WERI-Rb-1 (cell line): ENCODE measurements at regions not wholly inside any gene's neighbourhood (a gene's known extent, or its start where the extent isn't known, plus 50 kb on each side); places are given as distances from the start of the nearest gene placed in this dataset.

Source experiments
- DNase-seq: peaks from one replicate; pipeline ENCODE4 v3.0.0-alpha.2; 2020
- H3K27ac ChIP-seq: fragments of 250-450 bp; sonication (Bioruptor Pico); 2 replicates; pipeline ENCODE4 v1.5.1; 2020; ENCODE audit warnings: mild to moderate bottlenecking, moderate library complexity
- H3K27me3 ChIP-seq: fragments of 250-450 bp; sonication (Bioruptor Pico); 2 replicates; pipeline ENCODE4 v1.5.1; 2021; ENCODE audit warnings: mild to moderate bottlenecking, low read depth, moderate library complexity; ENCODE audit not compliant: insufficient read depth, severe bottlenecking
- H3K36me3 ChIP-seq: fragments of 250-450 bp; sonication (Bioruptor Pico); 2 replicates; pipeline ENCODE4 v1.5.1; 2020; ENCODE audit warnings: mild to moderate bottlenecking, moderate library complexity
- H3K4me3 ChIP-seq: 2 replicates; pipeline ENCODE4 v1.5.1; 2011; ENCODE audit warnings: low read depth, mild to moderate bottlenecking, control low read depth, low read length
- H3K9me3 ChIP-seq: fragments of 250-450 bp; sonication (Bioruptor Pico); 2 replicates; pipeline ENCODE4 v1.5.1; 2021; ENCODE audit warnings: mild to moderate bottlenecking, moderate library complexity; ENCODE audit not compliant: severe bottlenecking
- TF ChIP-seq, protein P1 (sequence below): IDR thresholded peaks from 2 replicates; pipeline ENCODE4 v1.5.1; 2011; ENCODE audit warnings: low read depth, mild to moderate bottlenecking, control low read depth, inconsistent platforms, low read length

DNA sequence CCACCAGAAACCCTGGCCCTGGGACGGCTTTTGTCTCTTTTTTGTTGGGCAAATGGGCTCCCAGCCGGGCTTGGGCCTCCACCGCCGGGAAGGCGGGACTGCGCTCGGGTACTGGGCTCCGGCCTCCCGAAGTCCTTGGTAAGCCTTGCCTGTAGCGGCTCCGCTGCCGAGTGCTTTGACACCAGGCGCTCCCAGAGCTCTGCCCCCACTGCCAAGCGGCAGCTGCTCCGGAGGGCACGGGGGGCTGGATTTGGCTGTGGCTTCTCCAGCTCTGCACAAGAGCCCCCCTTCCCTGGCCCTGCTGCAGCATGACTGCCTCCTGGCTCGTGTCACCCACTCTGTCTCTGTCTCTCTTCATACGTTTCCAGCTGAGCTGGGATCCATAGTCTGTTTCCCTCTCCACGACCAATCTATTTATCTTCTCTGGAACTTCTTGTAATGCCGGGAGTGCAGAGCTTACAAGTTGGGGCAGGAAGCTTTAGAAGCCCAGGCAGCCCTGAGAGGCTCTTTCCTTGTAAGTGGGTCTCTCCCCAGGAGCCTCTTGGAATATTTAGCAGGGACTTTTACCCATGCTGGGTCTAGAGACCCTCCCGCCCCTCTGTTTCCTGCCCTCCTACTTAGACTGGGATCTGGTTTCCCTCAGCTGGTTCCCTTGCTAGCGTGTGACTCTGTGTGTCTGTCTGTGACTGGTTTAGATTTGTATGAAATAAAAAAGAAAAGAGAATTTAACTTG is 246.9 kb upstream of the GSE1 start:
- Histone ChIP-seq H3K27me3 (no peaks in the 10 kb centered on the region), H3K36me3 (peaks cover 4% of the 10 kb centered on the region; the same call in 1 of the 2 replicates), H3K27ac (peak overlapping the region; percentile 42), H3K4me3 (no peak overlapping the region), H3K9me3 (no peaks in the 10 kb centered on the region)
- no peak for DNase-seq
- TF ChIP-seq, protein P1, sequence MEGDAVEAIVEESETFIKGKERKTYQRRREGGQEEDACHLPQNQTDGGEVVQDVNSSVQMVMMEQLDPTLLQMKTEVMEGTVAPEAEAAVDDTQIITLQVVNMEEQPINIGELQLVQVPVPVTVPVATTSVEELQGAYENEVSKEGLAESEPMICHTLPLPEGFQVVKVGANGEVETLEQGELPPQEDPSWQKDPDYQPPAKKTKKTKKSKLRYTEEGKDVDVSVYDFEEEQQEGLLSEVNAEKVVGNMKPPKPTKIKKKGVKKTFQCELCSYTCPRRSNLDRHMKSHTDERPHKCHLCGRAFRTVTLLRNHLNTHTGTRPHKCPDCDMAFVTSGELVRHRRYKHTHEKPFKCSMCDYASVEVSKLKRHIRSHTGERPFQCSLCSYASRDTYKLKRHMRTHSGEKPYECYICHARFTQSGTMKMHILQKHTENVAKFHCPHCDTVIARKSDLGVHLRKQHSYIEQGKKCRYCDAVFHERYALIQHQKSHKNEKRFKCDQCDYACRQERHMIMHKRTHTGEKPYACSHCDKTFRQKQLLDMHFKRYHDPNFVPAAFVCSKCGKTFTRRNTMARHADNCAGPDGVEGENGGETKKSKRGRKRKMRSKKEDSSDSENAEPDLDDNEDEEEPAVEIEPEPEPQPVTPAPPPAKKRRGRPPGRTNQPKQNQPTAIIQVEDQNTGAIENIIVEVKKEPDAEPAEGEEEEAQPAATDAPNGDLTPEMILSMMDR, result no peak

DNA sequence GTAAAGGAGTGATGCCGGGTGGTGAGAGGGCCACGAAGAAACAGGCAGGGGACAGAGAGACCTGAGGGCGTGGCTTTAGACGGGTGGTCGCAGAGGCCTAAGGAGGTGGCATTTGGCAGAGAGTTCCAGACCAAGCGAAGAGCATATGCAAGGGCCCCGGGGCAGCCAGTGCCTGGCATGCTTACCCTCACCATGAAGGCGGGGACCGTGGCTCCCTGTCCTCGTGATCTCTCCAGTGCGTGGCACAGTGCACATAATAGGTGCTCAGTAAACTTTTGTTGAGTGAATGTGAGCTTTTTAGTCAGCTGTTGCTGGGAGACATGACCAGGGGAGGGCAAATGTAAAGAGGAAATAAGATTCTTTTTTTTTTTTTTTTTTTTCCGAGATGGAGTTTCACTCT is 245.6 kb upstream of the GSE1 start:
- Histone ChIP-seq H3K9me3 (no peaks in the 10 kb centered on the region), H3K36me3 (peaks cover 4% of the 10 kb centered on the region; the same call in 1 of the 2 replicates), H3K27ac (no peak overlapping the region), H3K4me3 (no peak overlapping the region), H3K27me3 (no peaks in the 10 kb centered on the region)
- TF ChIP-seq, protein P1, result no peak
- DNase-seq, result no peak

DNA sequence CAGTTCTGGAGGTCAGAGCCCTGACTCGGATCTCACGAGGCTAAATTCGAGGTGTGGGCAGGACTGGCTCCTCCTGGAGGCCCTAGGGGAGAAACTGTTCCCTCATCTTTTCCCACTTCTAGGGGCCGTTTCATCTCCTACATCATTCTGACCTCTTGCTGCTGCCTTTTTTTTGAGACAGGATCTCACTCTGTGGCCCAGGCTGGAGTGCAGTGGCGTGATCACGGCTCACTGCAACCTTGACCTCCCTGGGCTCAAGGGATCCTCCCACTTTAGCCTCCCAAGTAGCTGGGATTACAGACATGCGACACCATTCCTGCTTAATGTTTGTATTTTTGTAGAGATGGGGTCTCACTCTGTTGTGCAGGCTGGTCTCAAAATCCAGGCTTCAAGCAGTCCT is 244.1 kb upstream of the GSE1 start:
- Histone ChIP-seq H3K27ac (no peak overlapping the region; the same call in 1 of the 2 replicates), H3K36me3 (peaks cover 4% of the 10 kb centered on the region; the same call in 1 of the 2 replicates), H3K4me3 (no peak overlapping the region), H3K27me3 (no peaks in the 10 kb centered on the region), H3K9me3 (no peaks in the 10 kb centered on the region)
- TF ChIP-seq, protein P1, result no peak
- no peak for DNase-seq

DNA sequence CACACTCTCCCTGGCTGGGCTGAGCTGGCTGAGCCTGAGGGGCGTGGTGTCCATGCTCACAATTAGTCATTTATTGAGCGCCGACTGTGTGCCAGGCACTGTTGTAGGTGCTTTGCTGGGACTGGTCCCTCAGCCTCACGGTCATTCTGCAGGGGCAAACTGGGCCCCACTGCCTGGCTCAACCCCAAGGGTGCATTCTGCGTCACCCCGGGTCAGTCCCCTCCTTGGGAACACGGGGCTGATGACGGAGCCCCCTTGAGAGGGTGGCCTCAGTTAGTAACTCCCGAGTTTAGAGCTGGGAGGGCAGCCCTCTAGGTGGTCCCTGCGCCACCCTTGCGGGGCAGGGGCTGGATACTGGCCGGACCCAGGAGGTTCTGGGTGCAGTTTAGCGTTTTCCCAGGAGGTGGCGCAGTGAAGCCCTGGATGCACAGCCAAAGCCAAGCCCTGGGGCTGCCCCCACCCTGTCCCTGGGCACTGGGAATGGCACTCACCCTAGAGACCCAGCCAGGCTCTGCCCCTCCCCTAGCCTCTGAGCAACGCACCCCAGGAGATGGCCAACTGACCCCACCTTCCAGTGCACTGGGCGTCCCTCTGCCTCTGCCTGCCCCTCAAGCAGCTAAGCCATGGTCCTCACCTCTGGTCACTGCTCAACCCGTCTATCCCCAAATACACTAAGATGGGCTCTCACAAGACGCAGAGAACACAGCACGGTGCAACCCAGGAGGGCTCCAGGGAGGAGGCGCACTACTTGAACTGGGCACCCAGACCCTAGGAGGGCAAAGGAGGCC is 243.2 kb upstream of the GSE1 start:
- H3K27ac ChIP-seq, result no peak overlapping the region
- H3K9me3 ChIP-seq, result no peaks in the 10 kb centered on the region
- DNase-seq, result peak; percentile 58
- TF ChIP-seq, protein P1, result peak; percentile 79
- no peak overlapping the region for H3K4me3 ChIP-seq
- H3K27me3 ChIP-seq, result no peaks in the 10 kb centered on the region
- H3K36me3 ChIP-seq, result no peaks in the 10 kb centered on the region

DNA sequence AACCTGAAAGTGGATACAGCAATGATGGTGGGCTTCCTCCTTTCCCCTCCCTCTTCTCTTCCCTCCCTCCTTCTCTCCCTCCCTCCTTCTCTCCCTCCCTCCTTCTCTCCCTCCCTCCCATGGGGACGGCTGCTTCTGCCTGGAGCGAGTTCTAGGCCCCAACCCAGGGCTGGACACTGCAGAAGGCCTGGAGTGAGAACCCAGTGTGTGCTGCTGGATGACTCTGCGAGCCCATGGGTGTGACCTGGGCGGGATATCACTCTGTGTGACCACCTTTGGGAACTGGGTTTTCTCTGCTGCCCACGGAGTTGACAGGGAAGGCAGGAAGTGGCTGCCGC is 242.6 kb upstream of the GSE1 start:
- H3K27ac ChIP-seq, result no peak overlapping the region
- no peak for DNase-seq
- H3K27me3 ChIP-seq, result no peaks in the 10 kb centered on the region
- H3K36me3 ChIP-seq, result no peaks in the 10 kb centered on the region
- TF ChIP-seq, protein P1, result no peak
- no peaks in the 10 kb centered on the region for H3K9me3 ChIP-seq
- no peak overlapping the region for H3K4me3 ChIP-seq
